GM21381 (cell line): ENCODE measurements at regions not wholly inside any gene's neighbourhood (a gene's known extent, or its start where the extent isn't known, plus 50 kb on each side); places are given as distances from the start of the nearest gene placed in this dataset.

ENCODE experiments used
- ATAC-seq: cut with Tn5 transposase; IDR thresholded peaks from one replicate; pipeline ENCODE4 v1.9.1; 2021; ENCODE audit warnings: mild to moderate bottlenecking, moderate library complexity; ENCODE audit not compliant: unreplicated experiment

GRCh38 chrX:5829469-5829868 is 399.2 kb downstream of the NLGN4X start:
- ATAC-seq: no peak

- ATAC-seq: no peak
Observed at GRCh38 chrX:5829060-5829459, 399.6 kb downstream of the NLGN4X start.

- ATAC-seq: no peak
Observed at GRCh38 chrX:5823903-5824302, 404.8 kb downstream of the NLGN4X start.

DNA sequence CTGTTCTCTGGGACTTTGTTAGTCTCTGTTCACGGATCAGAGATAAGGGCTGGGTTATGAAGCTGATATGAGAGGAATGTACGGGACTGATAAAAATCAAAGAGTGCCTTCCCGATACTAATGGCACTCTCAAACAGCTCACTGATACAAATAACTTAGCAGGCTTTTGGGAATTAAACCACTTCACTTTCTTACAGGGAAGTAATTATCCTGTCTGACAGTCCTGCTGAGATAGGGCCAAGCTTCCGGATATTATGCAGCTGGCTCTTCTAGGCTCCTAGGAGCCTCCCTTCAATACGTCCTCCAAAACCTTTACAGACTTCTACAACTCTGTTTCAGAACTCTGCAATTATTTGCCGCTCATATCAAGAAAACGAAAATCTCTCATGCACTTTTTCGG is 418.0 kb downstream of the NLGN4X start:
- no peak for ATAC-seq

DNA sequence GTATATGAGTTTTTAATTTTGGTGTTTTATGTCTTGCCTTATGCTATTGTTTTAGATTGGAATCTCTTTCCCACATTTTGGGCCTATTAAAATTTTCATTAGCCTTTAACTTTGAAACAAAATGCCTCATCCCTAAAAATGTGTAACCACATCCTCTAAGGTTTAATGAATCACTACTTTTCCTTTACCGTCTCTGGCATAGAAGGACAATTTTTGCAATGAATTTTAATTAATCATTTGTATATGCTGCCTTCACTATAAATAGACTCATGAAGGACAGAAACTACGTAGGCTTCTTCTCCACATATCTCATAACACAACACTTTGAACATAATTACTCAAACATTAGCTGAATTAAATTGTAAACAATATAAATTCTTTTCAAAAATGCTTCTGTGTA is 421.5 kb downstream of the NLGN4X start:
- ATAC-seq: no peak

DNA sequence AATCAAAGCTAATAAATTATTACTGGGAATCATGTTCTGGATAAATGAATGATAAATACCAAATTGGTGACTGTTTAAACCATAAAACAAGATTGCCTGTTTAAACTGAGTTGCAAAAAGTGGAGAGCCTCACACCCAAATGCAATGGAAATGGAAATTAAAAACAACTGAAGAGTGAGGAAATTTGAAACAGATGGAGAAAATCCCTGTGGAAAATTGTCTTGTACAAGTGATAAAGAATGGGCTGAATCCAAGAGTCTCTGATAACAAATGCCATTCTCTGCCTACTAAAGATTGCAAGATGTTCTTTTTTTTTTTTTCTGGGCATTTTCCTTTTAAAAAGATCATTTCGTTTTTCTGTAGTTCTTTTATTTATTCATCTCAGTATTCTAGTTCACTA is 426.3 kb downstream of the NLGN4X start:
- no peak for ATAC-seq

DNA sequence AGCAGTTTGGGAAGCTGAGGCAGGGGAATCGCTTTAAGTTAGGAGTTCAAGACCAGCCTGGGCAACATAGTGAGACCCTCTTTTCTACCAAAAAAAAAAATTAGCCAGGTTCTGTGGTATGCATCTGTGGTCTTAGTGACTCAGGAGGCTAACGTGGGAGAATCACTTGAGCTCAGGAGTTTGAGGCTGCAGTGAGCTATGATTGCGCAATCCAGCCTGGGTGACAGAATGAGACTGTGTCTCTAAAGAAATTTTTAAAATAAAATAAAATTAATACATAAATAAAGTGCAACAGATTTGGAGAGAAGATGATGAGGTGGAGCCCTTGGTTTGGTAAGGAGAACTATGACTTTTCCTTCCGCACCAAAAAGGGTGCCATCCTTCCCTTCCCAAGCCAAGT is 436.9 kb downstream of the NLGN4X start:
- ATAC-seq: no peak

GRCh38 chrX:5788910-5789309 is 439.8 kb downstream of the NLGN4X start:
- no peak for ATAC-seq

DNA sequence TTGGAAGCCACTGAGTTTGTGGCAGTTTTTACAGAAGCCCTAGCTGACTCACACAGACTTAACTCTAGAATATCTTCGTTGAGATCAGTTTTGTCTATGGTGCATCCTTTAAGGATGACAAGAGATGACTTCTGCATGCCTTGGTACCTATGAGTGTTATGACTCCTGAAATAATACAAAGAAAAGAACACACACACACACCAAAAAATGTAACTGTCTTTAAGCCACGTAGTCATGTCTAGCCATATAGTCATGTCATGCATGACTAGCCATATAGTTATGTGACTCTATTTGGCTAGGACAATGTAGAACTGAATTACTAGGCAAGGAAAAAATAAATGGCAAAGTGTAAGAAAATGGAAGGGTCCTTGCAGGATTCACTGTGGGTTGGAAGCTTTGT is 447.8 kb downstream of the NLGN4X start:
- ATAC-seq: no peak

GRCh38 chrX:5775846-5776430 is 452.7 kb downstream of the NLGN4X start:
- no peak for ATAC-seq

DNA sequence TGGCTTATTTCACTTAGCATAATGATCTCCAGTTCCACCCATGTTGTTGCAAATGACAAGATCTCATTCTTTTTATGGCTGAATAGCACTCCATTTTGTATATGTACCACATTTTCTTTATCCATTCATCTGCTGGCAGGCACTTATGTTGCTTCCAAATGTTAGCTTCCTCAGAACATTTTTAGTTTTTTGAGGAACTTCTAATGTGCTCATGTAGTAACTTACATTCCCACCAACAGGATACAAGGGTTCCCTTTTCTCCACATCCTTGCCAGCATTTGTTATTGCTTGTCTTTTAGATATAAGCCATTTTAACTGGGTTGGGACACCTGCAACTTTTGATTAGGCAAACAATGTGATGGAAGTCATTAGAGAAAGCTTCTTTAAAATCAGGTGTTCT is 454.2 kb downstream of the NLGN4X start:
- no peak for ATAC-seq

DNA sequence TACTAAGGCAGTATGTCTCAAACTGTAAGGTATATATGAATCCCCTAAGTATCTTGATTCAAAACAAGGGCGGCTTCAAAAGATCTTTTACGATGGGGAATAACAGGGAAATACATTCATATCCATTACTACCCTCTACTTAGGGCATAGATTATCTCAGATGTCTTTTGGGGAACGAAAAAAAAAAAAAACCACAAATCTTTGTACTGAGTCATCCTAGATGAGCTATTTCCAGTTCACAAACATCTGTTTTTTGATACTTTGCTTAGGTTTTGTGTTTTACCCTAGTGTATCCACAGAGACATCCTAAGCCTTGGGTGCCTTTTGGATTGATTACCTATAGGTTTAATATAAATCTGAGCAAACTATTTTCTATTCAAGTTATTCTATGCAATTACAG is 457.2 kb downstream of the NLGN4X start:
- ATAC-seq: no peak

- no peak for ATAC-seq
Observed at GRCh38 chrX:5756616-5757015, 472.1 kb downstream of the NLGN4X start.

DNA sequence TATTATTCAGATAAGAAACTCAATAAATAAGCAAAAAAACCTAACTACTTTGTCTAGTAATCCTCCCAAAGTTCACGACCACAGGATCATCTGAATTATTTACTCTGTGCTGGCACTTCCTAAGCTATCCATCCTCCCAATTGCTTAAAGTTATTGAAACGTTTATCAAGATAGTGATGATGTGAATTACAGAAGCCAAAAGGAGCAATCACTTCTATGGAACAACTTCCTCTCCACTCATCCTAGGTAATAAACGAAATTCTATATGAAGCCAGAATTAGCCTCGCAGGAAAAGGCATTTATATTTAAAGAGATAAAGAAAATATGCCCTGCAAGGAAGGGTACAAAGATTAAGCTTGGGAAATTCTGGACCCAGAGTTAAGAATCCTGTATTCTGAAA is 475.4 kb downstream of the NLGN4X start:
- no peak for ATAC-seq

- no peak for ATAC-seq
Observed at GRCh38 chrX:5752831-5753230, 475.8 kb downstream of the NLGN4X start.

- no peak for ATAC-seq
Observed at GRCh38 chrX:5748586-5749150, 480.0 kb downstream of the NLGN4X start.

- no peak for ATAC-seq
Observed at GRCh38 chrX:5746231-5746630, 482.4 kb downstream of the NLGN4X start.

DNA sequence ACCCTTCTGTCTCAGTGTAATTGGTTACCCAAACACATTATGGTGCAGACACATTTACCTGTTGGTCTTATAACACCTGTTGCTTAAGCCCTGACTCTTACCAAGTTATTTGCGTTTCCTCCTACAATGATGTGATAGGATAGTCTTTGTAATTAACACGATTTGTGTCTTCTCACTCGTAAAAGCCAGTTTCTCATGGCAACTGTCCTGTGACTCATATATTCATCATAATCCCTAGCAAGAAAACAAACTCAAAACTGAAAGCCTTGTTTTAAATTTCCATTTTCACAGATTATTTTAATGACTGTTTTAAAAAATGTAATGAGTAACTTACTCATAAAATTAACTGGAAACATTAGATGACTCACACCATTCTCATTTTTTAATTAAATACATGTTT is 495.2 kb downstream of the NLGN4X start:
- no peak for ATAC-seq

DNA sequence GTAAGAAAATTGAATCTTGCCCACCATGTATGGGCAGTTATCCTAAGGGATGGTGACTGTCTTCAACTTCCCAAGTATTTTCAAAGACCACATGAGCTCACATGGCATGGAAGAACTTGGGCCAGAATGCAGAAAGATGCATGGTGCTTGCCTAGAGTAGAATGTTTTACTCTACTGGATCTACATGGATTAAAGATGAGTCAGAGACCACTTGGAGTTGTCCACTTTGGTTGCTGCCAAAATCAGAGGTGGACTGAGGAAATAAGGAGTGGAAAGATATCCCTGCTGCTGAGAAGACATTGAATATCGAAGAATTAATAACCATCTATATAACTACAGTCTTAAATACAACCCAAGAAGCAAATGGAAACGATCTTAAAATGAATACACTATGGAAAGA is 498.1 kb downstream of the NLGN4X start:
- no peak for ATAC-seq

- no peak for ATAC-seq
Observed at GRCh38 chrX:5726224-5726623, 502.4 kb downstream of the NLGN4X start.

- no peak for ATAC-seq
Observed at GRCh38 chrX:5724123-5724522, 504.5 kb downstream of the NLGN4X start.

DNA sequence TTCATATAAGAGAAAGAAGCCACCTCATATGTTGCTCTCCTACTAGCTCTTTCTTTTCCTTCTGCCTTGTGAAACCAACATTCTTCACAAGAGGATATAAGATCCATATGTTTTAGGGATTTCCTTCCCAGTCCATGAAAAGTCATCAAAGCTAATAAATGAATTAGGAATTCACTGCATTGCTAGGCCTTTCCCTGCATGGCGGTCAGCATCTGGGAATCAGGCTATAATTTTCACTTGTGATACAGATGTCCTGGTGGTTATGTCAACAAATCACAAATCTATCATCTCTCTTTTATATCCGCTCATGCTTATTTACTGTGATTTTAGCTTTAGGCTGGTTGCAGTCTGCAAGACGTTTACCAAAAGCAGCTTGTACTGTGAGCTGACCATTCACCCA is 510.0 kb downstream of the NLGN4X start:
- ATAC-seq: no peak

- no peak for ATAC-seq
Observed at GRCh38 chrX:5716666-5717065, 512.0 kb downstream of the NLGN4X start.
